ENCODE measurements at regions not wholly inside any gene's neighbourhood (a gene's known extent, or its start where the extent isn't known, plus 50 kb on each side); places are given as distances from the start of the nearest gene placed in this dataset.

GRCh38 chrX:45794323-45794994, 593.8 kb upstream of the DIPK2B start:
- intact Hi-C loops (cut with DNase I): no loop called here
- Histone ChIP-seq H3K4me3 (no peak overlapping the region), H3K36me3 (no peaks in the 10 kb centered on the region), H3K9me3 (no peaks in the 10 kb centered on the region), H3K27ac (no peak overlapping the region), H3K4me1 (no peaks in the 10 kb centered on the region), H3K27me3 (peaks cover 0 to 4% of the 10 kb centered on the region in 2 donors)
- DNase-seq (no peak), ATAC-seq (no peak)
- 88% methylated on average over 1 of the region's 2 CpGs for WGBS (ENCODE audit: insufficient coverage, low coverage, low lambda C conversion rate, missing lambda C conversion rate)
- TF ChIP-seq CTCF (IDR thresholded peaks at IDR 0.05) (no peak), POLR2A (IDR thresholded peaks at IDR 0.05) (no peak)

GRCh38 chrX:45788941-45789348, 588.3 kb upstream of the DIPK2B start:
- no peaks in the 10 kb centered on the region for H3K9me3 ChIP-seq
- 44% methylated on average over 4 of the region's 8 CpGs for WGBS (ENCODE audit: insufficient coverage, low coverage, low lambda C conversion rate, missing lambda C conversion rate)
- no peak for DNase-seq
- no peaks in the 10 kb centered on the region for H3K4me1 ChIP-seq
- H3K4me3 ChIP-seq: no peak overlapping the region
- TF ChIP-seq POLR2A (IDR thresholded peaks at IDR 0.05): no peak
- no peak for TF ChIP-seq CTCF (IDR thresholded peaks at IDR 0.05)
- intact Hi-C loops (cut with DNase I): no loop called here
- ATAC-seq: peak in 3 of 4 donors; percentile 10 to 66 (median 64)
- peaks cover 0 to 4% of the 10 kb centered on the region in 2 donors for H3K27me3 ChIP-seq
- no peaks in the 10 kb centered on the region for H3K36me3 ChIP-seq
- no peak overlapping the region for H3K27ac ChIP-seq

GRCh38 chrX:45788315-45788714, 587.6 kb upstream of the DIPK2B start:
- Histone ChIP-seq H3K27me3 (peaks cover 0 to 4% of the 10 kb centered on the region in 2 donors), H3K4me3 (no peak overlapping the region), H3K36me3 (no peaks in the 10 kb centered on the region), H3K27ac (no peak overlapping the region), H3K9me3 (no peaks in the 10 kb centered on the region), H3K4me1 (no peaks in the 10 kb centered on the region)
- TF ChIP-seq POLR2A (IDR thresholded peaks at IDR 0.05) (no peak), CTCF (IDR thresholded peaks at IDR 0.05) (no peak)
- no peak for DNase-seq
- no peak for ATAC-seq
- 57% methylated on average over 5 of the region's 5 CpGs for WGBS (ENCODE audit: insufficient coverage, low coverage, low lambda C conversion rate, missing lambda C conversion rate)
- intact Hi-C loops (cut with DNase I): no loop called here

- DNase-seq (no peak), ATAC-seq (no peak)
- no peaks in the 10 kb centered on the region for H3K36me3 ChIP-seq
- H3K9me3 ChIP-seq: no peaks in the 10 kb centered on the region
- H3K27ac ChIP-seq: no peak overlapping the region
- H3K4me1 ChIP-seq: no peaks in the 10 kb centered on the region
- H3K4me3 ChIP-seq: no peak overlapping the region
- no peaks in the 10 kb centered on the region for H3K27me3 ChIP-seq
- TF ChIP-seq POLR2A (IDR thresholded peaks at IDR 0.05) (no peak), CTCF (IDR thresholded peaks at IDR 0.05) (no peak)
- intact Hi-C loops (cut with DNase I): no loop called here
- 36% methylated on average over 3 of the region's 3 CpGs for WGBS (ENCODE audit: insufficient coverage, low coverage, low lambda C conversion rate, missing lambda C conversion rate)
Observed at GRCh38 chrX:45784590-45784989, 583.9 kb upstream of the DIPK2B start.
